ENCODE measurements at regions not wholly inside any gene's neighbourhood (a gene's known extent, or its start where the extent isn't known, plus 50 kb on each side); places are given as distances from the start of the nearest gene placed in this dataset.
A peak's percentile ranks its signal among the peaks of the same experiment; 100 is the strongest.

DNA sequence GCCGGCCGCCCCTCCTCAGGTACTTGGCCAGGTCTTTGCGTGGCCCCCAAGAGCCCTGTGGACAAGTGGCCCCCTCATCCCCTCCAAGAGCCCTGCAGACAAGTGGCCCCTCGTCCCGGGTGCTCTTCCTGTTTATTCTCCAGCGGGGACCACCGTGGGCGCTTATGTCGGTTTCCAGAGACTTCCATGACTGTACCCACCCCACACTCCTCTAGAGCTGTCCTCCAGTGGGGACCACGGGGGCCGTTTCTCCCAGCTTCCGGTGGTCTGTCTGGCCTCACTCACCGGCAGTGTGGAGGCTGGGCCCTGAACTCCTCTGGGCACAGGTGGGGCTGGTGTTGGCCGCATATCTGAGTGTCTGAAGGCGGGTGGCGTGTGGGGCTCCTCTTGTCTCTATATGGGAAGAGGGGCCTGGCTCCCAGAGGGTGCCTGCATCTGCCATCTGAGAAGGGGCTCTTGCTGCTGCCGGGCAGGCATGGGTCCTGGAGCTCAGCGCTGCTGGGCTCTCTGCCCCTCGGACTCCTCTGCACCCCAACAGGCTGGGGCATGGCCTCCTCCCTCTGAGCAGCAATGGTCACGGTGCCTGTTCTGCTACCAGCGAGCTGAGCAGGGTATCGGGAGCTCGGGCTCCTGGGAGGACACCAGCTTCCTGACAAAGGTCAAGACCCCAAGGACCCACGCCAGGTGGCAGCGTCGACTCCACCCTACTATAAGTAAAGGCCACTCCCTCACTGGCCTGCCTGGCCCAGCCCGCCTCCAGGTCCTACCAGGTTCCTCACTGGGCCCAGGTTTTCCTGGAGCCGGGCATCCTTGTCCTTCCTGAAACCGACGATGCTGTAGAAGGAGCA lies 1264.3 kb downstream of the BRD1 start:
- 81 to 85% methylated on average over 24 to 27 of the region's 30 CpGs for WGBS, 2 donors
- Histone ChIP-seq H3K36me3 (no peaks in the 10 kb centered on the region), H3K4me1 (peaks cover 0 to 24% (median 0%) of the 10 kb centered on the region in 4 donors), H3K27me3 (no peaks in the 10 kb centered on the region), H3K9me3 (no peaks in the 10 kb centered on the region), H3K4me3 (no peak overlapping the region), H3K27ac (peak overlapping the region in 2 of 4 donors; percentile 43 to 82)
- no peak for TF ChIP-seq EP300 (IDR thresholded peaks at IDR 0.05)
- TF ChIP-seq POLR2A (IDR thresholded peaks at IDR 0.05): no peak
- TF ChIP-seq, protein P1, sequence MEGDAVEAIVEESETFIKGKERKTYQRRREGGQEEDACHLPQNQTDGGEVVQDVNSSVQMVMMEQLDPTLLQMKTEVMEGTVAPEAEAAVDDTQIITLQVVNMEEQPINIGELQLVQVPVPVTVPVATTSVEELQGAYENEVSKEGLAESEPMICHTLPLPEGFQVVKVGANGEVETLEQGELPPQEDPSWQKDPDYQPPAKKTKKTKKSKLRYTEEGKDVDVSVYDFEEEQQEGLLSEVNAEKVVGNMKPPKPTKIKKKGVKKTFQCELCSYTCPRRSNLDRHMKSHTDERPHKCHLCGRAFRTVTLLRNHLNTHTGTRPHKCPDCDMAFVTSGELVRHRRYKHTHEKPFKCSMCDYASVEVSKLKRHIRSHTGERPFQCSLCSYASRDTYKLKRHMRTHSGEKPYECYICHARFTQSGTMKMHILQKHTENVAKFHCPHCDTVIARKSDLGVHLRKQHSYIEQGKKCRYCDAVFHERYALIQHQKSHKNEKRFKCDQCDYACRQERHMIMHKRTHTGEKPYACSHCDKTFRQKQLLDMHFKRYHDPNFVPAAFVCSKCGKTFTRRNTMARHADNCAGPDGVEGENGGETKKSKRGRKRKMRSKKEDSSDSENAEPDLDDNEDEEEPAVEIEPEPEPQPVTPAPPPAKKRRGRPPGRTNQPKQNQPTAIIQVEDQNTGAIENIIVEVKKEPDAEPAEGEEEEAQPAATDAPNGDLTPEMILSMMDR (IDR thresholded peaks at IDR 0.05): no peak
- no peak for DNase-seq (ENCODE audit: low spot score in 2 of 2)

DNA sequence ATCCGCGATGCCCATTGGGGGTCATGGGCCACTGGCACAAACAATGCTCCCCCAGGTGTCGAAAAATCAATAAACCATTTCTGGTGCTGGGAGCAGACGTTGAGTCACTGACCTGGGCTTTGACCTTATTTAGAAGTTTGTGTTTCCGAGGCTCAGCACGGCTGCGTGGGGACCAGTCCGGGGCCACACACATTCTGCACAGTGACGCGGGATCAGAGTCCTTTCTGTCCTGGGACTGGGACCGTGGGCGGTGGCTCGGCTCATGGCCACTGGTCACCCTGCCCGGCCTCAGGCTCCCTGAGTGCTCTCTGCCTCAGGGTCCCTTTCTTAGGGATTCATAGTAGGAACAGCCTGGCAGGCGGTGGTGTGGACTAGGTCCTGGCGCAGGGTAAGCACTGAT lies 1266.0 kb downstream of the BRD1 start:
- Histone ChIP-seq H3K4me3 (no peak overlapping the region), H3K36me3 (no peaks in the 10 kb centered on the region), H3K4me1 (peaks cover 0 to 12% (median 0%) of the 10 kb centered on the region in 4 donors), H3K9me3 (no peaks in the 10 kb centered on the region), H3K27ac (peak overlapping the region in 3 of 4 donors; percentile 46 to 82 (median 54)), H3K27me3 (no peaks in the 10 kb centered on the region)
- peak; percentile 36 to 59 for TF ChIP-seq EP300 (IDR thresholded peaks at IDR 0.05)
- TF ChIP-seq, protein P1 (IDR thresholded peaks at IDR 0.05): no peak
- 54 to 73% methylated on average over 16 of the region's 16 CpGs for WGBS, 2 donors
- no peak for DNase-seq (ENCODE audit: low spot score in 2 of 2)

DNA sequence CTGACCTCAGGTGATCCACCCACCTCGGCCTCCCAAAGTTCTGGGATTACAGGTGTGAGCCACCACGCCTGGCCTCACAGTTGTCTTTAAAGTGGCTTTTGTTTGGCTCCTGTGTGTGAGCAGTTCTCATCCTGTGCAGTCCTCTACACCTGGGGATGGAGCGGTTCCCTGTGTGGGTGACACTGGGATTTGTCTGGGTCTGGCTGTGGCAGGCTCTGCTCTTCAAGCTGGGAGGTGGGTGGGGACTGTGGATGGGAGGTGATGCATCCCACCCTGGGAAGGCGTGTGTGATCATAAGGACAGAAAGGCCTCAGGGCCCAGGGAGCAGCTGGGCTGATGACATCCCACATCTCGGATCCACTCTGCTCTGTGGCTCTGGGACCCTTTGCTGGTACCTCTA lies 1266.8 kb downstream of the BRD1 start:
- Histone ChIP-seq H3K36me3 (no peaks in the 10 kb centered on the region), H3K9me3 (no peaks in the 10 kb centered on the region), H3K27me3 (no peaks in the 10 kb centered on the region), H3K4me1 (peaks cover 0 to 10% (median 0%) of the 10 kb centered on the region in 4 donors), H3K27ac (peak overlapping the region; percentile 34 to 82 (median 50)), H3K4me3 (no peak overlapping the region)
- 83 to 93% methylated on average over 5 of the region's 5 CpGs for WGBS, 2 donors
- TF ChIP-seq, protein P1 (IDR thresholded peaks at IDR 0.05): no peak
- TF ChIP-seq POLR2A (IDR thresholded peaks at IDR 0.05): no peak
- TF ChIP-seq EP300 (IDR thresholded peaks at IDR 0.05): no peak
- DNase-seq (ENCODE audit: low spot score in 2 of 2): no peak

DNA sequence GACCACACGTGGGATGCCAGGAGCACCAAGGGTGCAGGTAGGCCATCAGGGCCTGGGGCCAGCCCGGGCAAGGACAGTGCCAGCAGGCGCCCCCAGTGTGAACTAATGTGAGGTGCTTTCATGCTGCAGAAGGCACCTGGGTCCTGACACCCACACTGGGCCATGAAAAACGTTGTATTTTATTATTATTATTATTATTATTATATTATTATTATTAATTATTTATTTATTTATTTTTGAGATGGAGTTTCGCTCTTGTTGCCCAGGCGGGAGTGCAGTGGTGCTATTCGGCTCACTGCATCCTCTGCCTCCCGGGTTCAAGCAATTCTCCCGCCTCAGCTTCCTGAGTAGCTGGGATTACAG lies 1267.3 kb downstream of the BRD1 start:
- Histone ChIP-seq H3K36me3 (no peaks in the 10 kb centered on the region), H3K4me3 (no peak overlapping the region), H3K4me1 (peaks cover 0 to 10% (median 0%) of the 10 kb centered on the region in 4 donors), H3K27me3 (no peaks in the 10 kb centered on the region), H3K27ac (peak overlapping the region in 1 of 4 donors; percentile 82), H3K9me3 (no peaks in the 10 kb centered on the region)
- 85 to 91% methylated on average over 9 of the region's 9 CpGs for WGBS, 2 donors
- DNase-seq (ENCODE audit: low spot score in 2 of 2): no peak
- no peak for TF ChIP-seq EP300 (IDR thresholded peaks at IDR 0.05)
- no peak for TF ChIP-seq POLR2A (IDR thresholded peaks at IDR 0.05)
- TF ChIP-seq, protein P1 (IDR thresholded peaks at IDR 0.05): no peak

DNA sequence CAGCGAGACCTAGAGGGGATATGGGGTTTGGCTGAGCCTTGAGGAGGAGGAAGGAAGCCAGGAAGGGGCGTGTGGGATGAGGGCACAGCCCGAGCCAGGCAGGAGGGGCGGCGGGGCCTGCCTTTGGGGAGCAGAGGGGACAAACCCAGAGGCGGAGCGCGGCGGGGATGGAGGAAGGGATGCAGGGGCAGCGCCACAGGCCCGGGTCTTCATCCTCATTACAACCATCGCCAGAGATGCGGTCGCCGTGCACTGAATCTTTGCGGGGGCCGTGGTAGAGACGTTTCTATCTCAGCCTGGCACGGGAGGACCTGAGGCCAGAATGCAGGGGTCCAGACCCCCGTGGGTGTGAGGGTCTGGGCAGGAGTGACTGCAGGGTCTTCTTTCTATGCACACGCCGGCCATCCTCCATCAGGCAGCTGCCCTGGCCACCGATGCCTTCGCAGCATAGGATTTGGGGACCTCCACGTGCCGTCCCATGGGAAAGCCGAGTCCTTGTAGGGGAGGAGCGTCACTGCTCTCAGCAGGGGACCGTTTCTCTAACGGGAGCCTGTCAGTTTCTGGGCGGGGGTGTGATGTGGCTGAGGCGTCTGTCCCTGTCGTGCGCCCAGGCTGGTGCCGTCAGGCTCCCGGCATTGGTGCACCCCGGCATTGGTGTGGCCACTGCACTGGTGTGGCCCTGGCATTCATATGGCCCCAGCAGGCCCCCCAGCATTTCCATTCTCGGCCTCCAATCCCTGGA lies 1267.9 kb downstream of the BRD1 start:
- DNase-seq (ENCODE audit: low spot score in 2 of 2): no peak
- 78 to 84% methylated on average over 31 to 38 of the region's 38 CpGs for WGBS, 2 donors

More for the DNA sequence above, 1267.9 kb downstream of the BRD1 start:
- Histone ChIP-seq H3K27ac (peak overlapping the region in 1 of 4 donors; percentile 54), H3K27me3 (no peaks in the 10 kb centered on the region), H3K4me3 (no peak overlapping the region), H3K9me3 (no peaks in the 10 kb centered on the region), H3K4me1 (peaks cover 0 to 10% (median 0%) of the 10 kb centered on the region in 4 donors), H3K36me3 (no peaks in the 10 kb centered on the region)
- TF ChIP-seq, protein P1 (IDR thresholded peaks at IDR 0.05): no peak

Data from tibial nerve (tissue), 4 donors.